Common myeloid progenitor, CD34-positive (primary cell): ENCODE measurements at regions not wholly inside any gene's neighbourhood (a gene's known extent, or its start where the extent isn't known, plus 50 kb on each side); places are given as distances from the start of the nearest gene placed in this dataset.

ENCODE experiments used
- CTCF ChIA-PET: fragments of 350-600 bp; sonication (Branson Sonifier 250); formaldehyde crosslinking; loops from one replicate; lab custom pipeline; 2021; ENCODE audit warnings: antibody characterized with exemption; lab: Charles Lee
- POLR2A ChIA-PET: fragments of 350-600 bp; sonication (Branson Sonifier 250); formaldehyde crosslinking; loops from one replicate; lab custom pipeline; 2021; ENCODE audit warnings: antibody characterized with exemption; lab: Charles Lee
- DNase-seq, 3 donors: peaks; one replicate each; pipeline versions ENCODE4 v3.0.0 to v3.0.0-alpha.2; 2013
- H3K27ac ChIP-seq, 2 experiments: 1 replicate in 1 of 2; 2 replicates in 1 of 2; pipeline ENCODE4 v1.7.0; 2013; ENCODE audit warnings: inconsistent platforms in 2 of 2, low read length in 2 of 2, mild to moderate bottlenecking in 2 of 2, low read depth in 1 of 2, moderate library complexity in 1 of 2; ENCODE audit not compliant: severe bottlenecking in 2 of 2, insufficient read depth in 1 of 2, poor library complexity in 1 of 2
- H3K27me3 ChIP-seq, 5 experiments: replicated peaks in 2 of 5; 1 replicate in 3 of 5; 2 replicates in 2 of 5; pipeline versions ENCODE4 v1.6.1 to v1.7.0; 2013; ENCODE audit warnings: low read length in 4 of 5, mild to moderate bottlenecking in 2 of 5, moderate library complexity in 2 of 5, inconsistent platforms in 1 of 5; ENCODE audit not compliant: insufficient read depth in 5 of 5, control insufficient read depth in 4 of 5
- H3K36me3 ChIP-seq, 4 experiments: 1 replicate in 2 of 4; 2 replicates in 2 of 4; pipeline versions ENCODE4 v1.6.1 to v1.7.0; 2013; ENCODE audit warnings: low read length in 3 of 4, control low read depth in 1 of 4, mild to moderate bottlenecking in 1 of 4; ENCODE audit not compliant: control insufficient read depth in 4 of 4, insufficient read depth in 4 of 4
- H3K4me1 ChIP-seq, 4 experiments: 1 replicate in 3 of 4; 2 replicates in 1 of 4; pipeline versions ENCODE4 v1.6.1 to v1.7.1; 2013; ENCODE audit warnings: low read length in 3 of 4, mild to moderate bottlenecking in 3 of 4, control low read depth in 1 of 4, inconsistent platforms in 1 of 4, moderate library complexity in 1 of 4; ENCODE audit not compliant: control insufficient read depth in 4 of 4, insufficient read depth in 4 of 4; ENCODE audit errors: control extremely low read depth in 1 of 4
- H3K4me3 ChIP-seq, 7 experiments: 1 replicate in 4 of 7; 2 replicates in 3 of 7; pipeline versions ENCODE4 v1.5.1 to v1.7.0; 2013; ENCODE audit warnings: mild to moderate bottlenecking in 7 of 7, low read length in 6 of 7, moderate library complexity in 6 of 7, inconsistent platforms in 2 of 7, low read depth in 2 of 7, control low read depth in 1 of 7; ENCODE audit not compliant: insufficient read depth in 4 of 7, control insufficient read depth in 1 of 7; ENCODE audit errors: extremely low read depth in 1 of 7
- H3K9me3 ChIP-seq, 5 experiments: 1 replicate in 4 of 5; 2 replicates in 1 of 5; pipeline versions ENCODE4 v1.6.1 to v1.7.1; 2013; ENCODE audit warnings: low read length in 4 of 5, mild to moderate bottlenecking in 2 of 5, inconsistent platforms in 1 of 5, low read depth in 1 of 5, moderate library complexity in 1 of 5; ENCODE audit not compliant: control insufficient read depth in 4 of 5, insufficient read depth in 2 of 5; ENCODE audit errors: control extremely low read depth in 1 of 5
- WGBS: methylation state at CpG from one replicate; pipeline ENCODE4 v1.1.5; 2013; ENCODE audit not compliant: insufficient coverage; 5-methylcytosine and 5-hydroxymethylcytosine counted together

GRCh38 chr6:23953976-23954375 lies 172.0 kb upstream of the NRSN1 start:
- H3K9me3 ChIP-seq, result no peaks in the 10 kb centered on the region
- no peak overlapping the region for H3K4me3 ChIP-seq
- H3K27ac ChIP-seq, result no peak overlapping the region
- H3K4me1 ChIP-seq, result peaks cover 0 to 2% (median 0%) of the 10 kb centered on the region in 4 experiments
- CTCF ChIA-PET, result no interaction called here
- H3K36me3 ChIP-seq, result no peaks in the 10 kb centered on the region
- 89% methylated on average over 3 of the region's 3 CpGs for WGBS
- H3K27me3 ChIP-seq, result no peaks in the 10 kb centered on the region
- POLR2A ChIA-PET, result no interaction called here
- DNase-seq, result no peak

- 94% methylated on average over 2 of the region's 3 CpGs for WGBS
Observed at GRCh38 chr6:23957017-23957416, 169.0 kb upstream of the NRSN1 start.

GRCh38 chr6:23964865-23965264 lies 161.2 kb upstream of the NRSN1 start:
- Histone ChIP-seq H3K36me3 (no peaks in the 10 kb centered on the region), H3K4me3 (no peak overlapping the region), H3K27ac (no peak overlapping the region), H3K9me3 (no peaks in the 10 kb centered on the region), H3K27me3 (no peaks in the 10 kb centered on the region), H3K4me1 (peaks cover 0 to 7% (median 5%) of the 10 kb centered on the region in 4 experiments)
- no peak for DNase-seq
- POLR2A ChIA-PET, result no interaction called here
- 97% methylated on average over 5 of the region's 5 CpGs for WGBS
- CTCF ChIA-PET, result no interaction called here

More at GRCh38 chr6:23957017-23957416, 169.0 kb upstream of the NRSN1 start:
- Histone ChIP-seq H3K9me3 (no peaks in the 10 kb centered on the region), H3K27me3 (no peaks in the 10 kb centered on the region), H3K27ac (no peak overlapping the region), H3K36me3 (no peaks in the 10 kb centered on the region), H3K4me3 (no peak overlapping the region), H3K4me1 (peaks cover 0 to 2% (median 0%) of the 10 kb centered on the region in 4 experiments)
- ChIA-PET POLR2A (no interaction called here), CTCF (no interaction called here)
- DNase-seq, result no peak

DNA sequence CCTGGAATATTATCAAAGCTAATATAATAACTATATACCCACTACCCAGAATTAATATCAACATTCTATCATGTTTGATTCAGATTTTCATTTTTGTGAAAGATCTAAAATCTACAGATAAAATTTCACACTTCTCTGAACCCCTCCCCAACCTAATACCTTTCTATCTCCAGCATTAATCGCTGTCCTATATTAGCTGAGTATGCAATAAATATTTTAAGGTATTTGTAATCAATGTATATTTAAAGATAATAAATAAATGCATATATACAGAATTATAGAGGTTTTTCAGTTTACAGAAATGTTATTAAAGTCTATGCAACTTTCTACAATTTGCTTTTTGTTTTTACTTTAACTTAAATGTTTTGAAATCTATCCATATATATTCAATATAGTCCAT lies 156.7 kb upstream of the NRSN1 start:
- no peaks in the 10 kb centered on the region for H3K36me3 ChIP-seq
- H3K27me3 ChIP-seq, result no peaks in the 10 kb centered on the region
- H3K27ac ChIP-seq, result no peak overlapping the region
- peaks cover 0 to 3% (median 0%) of the 10 kb centered on the region in 4 experiments for H3K4me1 ChIP-seq
- no CpG with 5 or more reads among the region's 1 CpG for WGBS
- ChIA-PET POLR2A (no interaction called here), CTCF (no interaction called here)
- no peak for DNase-seq
- H3K4me3 ChIP-seq, result no peak overlapping the region
- H3K9me3 ChIP-seq, result no peaks in the 10 kb centered on the region

- CTCF ChIA-PET, result no interaction called here
- no CpG with 5 or more reads among the region's 1 CpG for WGBS
Observed at GRCh38 chr6:23977706-23978105, 148.3 kb upstream of the NRSN1 start.

GRCh38 chr6:23980965-23981364 lies 145.1 kb upstream of the NRSN1 start:
- H3K4me1 ChIP-seq, result no peaks in the 10 kb centered on the region
- CTCF ChIA-PET, result no interaction called here
- 100% methylated on average over 1 of the region's 1 CpG for WGBS
- H3K36me3 ChIP-seq, result no peaks in the 10 kb centered on the region
- no peaks in the 10 kb centered on the region for H3K27me3 ChIP-seq
- no peak overlapping the region for H3K4me3 ChIP-seq
- H3K9me3 ChIP-seq, result no peaks in the 10 kb centered on the region
- DNase-seq, result no peak
- POLR2A ChIA-PET, result no interaction called here
- no peak overlapping the region for H3K27ac ChIP-seq

More at GRCh38 chr6:23977706-23978105, 148.3 kb upstream of the NRSN1 start:
- Histone ChIP-seq H3K36me3 (no peaks in the 10 kb centered on the region), H3K27me3 (no peaks in the 10 kb centered on the region), H3K4me3 (no peak overlapping the region), H3K9me3 (no peaks in the 10 kb centered on the region), H3K27ac (no peak overlapping the region), H3K4me1 (no peaks in the 10 kb centered on the region)
- POLR2A ChIA-PET, result no interaction called here
- no peak for DNase-seq

DNA sequence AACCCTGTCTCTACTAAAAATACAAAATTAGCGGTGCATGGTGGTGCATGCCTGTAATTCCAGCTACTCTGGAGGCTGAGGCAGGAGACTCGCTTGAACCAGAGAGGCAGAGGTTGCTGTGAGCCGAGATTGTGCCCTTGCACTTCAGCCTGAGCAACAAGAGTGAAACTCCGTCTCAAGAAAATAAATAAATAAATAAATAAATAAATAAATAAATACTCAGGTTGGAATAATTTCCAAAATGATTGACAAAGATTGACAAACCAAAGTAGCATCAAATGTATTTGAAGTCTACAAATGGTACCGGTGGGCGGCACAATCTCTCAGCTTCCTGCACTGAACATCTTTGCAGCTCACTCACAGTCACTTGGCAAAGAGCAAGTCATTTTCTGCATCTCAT lies 144.1 kb upstream of the NRSN1 start:
- Histone ChIP-seq H3K9me3 (no peaks in the 10 kb centered on the region), H3K4me3 (no peak overlapping the region), H3K36me3 (no peaks in the 10 kb centered on the region), H3K27me3 (no peaks in the 10 kb centered on the region), H3K27ac (no peak overlapping the region), H3K4me1 (no peaks in the 10 kb centered on the region)
- ChIA-PET POLR2A (no interaction called here), CTCF (no interaction called here)
- DNase-seq, result no peak
- 84% methylated on average over 4 of the region's 6 CpGs for WGBS
